ENCODE measurements at regions not wholly inside any gene's neighbourhood (a gene's known extent, or its start where the extent isn't known, plus 50 kb on each side); places are given as distances from the start of the nearest gene placed in this dataset.
"Not testable (repeated sequence)": the region's sequence is repeated elsewhere in the genome, so short reads cannot be mapped to it uniquely, and the experiment has no call there.

DNA sequence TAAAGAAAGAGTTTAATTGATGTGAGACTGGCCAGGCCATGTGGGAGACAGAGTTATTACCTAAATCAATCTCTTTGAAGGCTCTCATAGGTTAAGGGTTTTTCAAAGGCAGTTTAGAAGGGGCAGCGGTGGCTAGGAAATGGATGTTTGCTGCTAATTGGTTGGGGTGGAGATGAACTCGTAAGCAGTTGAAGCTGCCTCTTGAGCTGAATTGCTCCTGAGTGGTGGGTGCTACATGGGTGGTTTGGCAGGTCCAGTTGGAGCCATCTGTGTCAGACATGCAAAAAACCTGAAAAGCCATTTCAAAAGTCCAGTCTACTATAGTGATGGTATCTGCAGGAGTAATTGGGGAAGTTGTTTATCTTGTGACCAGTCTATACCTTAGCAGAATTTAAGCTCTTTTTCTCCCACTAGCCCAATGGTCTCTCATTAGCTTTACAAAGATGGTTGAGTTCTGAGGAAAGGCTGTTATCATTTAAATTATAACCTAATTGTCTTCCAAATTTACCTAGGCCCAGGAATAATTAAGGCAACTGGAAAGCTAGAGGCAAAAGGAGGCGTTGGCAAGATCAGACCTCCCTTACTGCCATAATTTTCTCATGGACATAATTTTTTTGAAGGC is 762.4 kb upstream of the FRG1 start:
- DNase-seq (ENCODE audit: low spot score): no peak

DNA sequence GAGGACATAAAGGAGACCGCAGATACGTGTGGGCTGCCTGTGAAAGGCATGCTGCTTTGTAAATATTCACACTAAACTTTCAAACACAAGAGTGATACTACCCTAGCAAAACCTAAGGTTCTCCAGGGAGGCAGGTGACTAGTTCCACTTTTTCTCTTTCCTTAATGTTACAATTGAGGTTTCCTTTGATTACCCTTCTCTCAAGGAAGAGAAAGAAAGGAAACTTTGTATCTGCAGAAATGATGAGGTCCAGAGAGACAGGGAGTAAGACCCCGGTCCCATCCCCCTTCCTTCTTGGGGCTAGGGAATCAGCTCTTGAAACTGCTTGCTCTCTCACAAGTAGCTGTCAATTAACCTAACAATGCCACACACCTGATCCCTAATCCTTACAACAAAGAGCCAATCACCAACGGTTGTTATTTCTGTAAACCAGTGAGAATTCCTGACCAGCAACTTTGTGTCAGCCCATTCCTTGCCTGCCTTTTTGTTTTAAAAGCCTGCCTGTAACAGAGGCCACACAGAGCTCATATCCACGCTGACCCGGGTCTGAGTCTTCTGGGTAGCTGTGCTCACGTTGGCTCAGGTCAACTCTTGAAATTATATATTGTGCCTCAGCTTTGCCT is 754.8 kb upstream of the FRG1 start:
- DNase-seq (ENCODE audit: low spot score): no peak

DNA sequence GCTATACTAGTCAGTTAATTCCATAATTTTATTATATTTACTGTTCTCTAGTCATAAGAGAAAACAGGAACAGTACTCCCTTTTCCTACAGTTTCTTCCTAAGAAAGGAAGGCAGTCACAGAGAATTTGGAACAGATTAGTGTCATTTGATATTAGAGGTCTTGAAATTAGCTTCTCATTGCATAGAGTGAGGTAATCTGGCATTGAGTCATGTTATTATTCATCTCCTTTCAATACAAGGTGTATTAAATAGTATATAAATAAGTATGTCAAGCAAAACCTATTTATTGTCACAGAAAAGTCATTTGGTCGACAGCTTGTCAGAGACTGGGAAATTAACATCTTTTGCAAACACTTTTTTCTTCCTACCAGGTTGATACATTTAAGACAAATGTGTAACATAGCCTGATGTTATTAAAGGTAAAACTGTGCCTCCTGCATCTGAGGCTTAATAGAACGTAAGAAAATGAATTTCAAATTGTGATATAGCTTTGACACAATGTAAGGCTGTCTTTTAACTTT is 753.1 kb upstream of the FRG1 start:
- DNase-seq (ENCODE audit: low spot score): no peak

DNA sequence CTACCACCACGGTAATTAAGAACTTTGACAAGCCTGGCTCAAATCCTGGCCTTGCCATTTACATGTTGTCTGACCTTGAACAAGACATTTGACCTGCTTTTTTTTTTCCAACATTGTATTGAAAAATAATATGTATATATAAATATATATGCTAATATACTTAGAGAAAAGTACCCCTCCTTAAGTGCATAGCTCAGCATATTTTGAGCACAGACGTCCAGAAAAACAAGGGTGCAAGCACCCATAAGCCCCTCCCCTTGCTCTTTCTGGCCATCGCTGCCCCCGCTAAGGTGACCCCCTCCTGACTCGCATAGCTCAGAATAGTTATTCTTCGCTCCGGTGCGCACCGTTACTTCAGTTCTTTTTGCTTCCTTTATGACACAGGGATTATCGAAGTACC is 742.0 kb upstream of the FRG1 start:
- DNase-seq (ENCODE audit: low spot score): no peak

DNA sequence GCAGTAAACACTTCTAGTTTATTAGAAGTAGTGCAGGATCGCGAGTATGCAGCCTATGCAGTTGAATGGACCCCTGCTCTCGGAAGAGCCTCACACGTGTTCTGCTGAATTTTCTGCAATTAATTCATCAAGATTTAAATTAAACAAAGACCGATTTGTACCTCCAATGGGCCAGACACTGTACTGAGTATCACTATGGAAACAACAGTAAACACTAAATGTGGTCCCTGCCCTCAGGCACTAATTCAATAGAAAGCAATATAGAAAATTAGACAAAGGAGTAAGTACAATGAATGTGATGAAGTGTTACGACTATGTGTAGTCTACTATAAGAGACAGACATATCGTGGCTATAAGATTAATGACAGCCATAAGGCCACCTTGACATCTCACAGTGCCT is 740.3 kb upstream of the FRG1 start:
- DNase-seq (ENCODE audit: low spot score): no peak

DNA sequence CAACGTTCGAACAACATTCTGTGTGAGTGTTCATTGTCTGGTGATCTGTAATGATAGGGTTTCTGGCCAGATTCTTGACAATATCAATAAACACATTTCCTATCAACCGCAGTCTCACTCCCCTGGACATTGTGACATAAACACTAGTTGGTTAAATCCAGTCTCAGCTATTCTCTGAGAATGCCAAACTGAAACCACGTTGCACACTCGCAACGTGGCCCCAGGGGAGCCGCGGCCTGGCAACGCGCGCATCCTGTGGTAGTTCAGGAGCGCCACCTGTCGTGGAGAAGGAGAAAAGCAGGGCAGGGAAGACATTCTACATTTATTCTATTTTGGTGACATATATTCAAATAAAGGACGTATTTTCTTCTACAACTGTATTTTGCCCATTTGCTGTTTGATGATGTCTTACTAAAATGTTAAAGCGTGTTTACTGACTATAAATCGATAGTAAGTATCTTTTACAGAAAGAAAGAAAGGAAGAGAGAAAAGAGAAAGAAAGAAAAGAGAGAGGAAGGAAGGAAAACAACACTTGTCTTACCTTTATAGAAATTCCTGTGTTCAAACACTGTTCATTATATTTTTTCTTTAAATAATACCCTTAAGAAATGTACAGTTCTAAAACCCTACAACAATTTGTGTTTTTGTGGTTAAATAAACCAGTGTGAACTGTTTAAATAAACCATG is 738.3 kb upstream of the FRG1 start:
- no peak for DNase-seq (ENCODE audit: low spot score)

DNA sequence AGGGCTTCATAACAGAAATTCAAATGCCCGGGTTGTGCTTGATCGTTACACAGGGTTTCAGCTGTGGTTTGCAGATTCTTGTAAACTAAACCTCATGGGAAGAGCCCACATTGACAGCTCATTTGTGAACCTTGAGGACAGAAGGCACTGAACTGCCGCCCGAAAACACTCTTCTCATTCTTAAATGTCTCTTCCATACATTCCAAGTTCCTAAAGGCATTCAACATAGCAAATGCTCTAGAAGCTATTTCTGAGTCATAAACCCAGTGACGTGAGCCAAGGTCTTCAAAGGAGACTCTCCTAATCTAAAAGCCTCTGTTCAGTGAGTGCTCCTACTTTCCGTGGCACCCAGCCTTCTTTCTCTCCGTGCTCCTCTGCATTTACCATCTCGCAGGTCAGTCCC is 737.8 kb upstream of the FRG1 start:
- no peak for DNase-seq (ENCODE audit: low spot score)

DNA sequence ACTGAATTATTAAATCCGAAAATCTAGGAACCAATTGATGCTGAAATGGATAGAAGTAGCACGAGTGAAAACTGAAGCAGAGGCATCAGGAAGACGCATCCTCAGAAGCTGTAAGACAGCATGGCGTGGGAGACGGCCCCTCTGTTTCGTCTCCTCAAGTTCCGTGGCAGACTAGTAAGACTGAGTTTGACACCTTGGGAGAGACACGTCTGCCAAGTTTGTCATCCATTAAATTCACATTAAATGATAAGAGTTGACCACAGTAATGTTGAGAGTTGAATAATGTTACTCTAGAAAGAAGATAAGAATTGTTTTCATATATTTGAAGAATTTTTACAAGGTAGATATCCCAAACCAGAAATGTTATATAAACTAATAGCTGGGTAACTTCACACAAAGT is 736.1 kb upstream of the FRG1 start:
- DNase-seq (ENCODE audit: low spot score): no peak

DNA sequence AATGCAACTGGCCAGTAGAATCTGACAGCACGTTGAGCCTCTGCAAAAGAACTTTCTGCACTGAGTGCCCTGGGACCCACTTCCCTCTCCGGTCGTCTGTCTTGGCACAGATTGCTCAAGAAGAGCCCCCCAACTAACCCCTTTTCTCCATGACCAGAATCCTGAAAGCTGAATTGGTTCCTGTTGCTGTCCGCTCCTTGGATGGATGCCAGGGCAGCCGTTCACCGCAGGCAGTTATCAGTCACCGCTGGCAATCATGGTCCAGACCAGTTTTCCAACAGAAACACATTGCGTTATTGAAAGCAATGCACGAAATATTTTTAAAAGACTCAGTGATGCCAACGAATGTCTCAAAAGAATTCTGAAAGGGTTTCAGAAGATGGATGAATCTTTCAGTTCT is 733.7 kb upstream of the FRG1 start:
- no peak for DNase-seq (ENCODE audit: low spot score)

DNA sequence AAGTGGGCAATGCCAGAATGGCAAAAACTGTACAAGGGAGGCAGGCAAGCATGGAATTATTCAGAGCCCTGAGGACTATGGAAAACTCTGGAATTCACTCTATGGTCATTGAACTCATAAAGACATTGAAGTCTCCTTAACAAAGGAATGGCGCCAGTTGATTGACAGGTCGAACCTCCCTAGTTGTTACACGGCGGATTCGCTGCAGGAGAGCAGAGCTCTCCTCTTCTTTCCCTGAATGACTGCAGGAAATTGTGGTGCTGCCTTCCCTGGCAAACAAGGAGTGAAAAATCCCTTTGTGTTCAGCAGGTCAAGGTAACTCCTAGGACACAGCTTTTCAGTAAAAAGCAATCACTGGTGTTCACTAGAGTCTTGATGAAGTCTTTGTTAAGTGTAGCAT is 732.8 kb upstream of the FRG1 start:
- DNase-seq (ENCODE audit: low spot score): no peak

DNA sequence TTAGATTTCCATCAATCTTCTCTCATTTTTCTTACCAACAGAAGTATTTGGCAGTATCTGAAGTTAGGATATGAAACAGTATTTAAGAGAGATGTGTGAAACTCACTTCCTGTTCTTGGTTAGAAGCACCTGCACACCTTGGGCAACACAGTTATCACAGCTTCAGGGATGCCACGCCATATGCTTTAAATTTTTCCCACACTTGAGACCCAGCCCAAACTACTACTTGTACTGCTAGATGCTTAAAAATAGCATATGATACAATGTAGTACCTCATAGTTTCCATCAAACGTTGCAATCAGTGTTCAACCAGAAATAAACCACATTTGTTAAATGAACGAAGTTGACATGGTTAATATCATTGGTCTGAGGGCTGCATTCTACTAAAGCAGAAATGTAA is 725.1 kb upstream of the FRG1 start:
- DNase-seq (ENCODE audit: low spot score): no peak

DNA sequence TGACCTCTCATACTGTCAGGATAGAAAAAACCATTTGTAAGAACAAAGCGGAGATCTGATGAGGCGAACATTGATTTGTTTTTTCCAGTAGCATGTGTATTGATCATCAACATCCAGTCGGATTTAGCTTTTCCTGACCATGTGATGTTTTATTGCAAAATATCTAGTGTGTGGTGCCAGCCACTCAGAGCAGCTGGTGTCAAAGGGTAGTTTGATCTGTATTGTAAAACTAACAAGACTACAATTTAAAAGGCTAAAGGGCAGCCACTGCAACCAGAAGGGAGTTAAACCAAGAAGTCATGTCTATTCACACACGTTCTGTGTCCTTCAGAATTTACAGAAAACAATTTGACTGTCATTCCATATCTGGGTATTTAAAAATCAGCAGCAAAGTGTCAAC is 719.0 kb upstream of the FRG1 start:
- DNase-seq (ENCODE audit: low spot score): no peak

DNA sequence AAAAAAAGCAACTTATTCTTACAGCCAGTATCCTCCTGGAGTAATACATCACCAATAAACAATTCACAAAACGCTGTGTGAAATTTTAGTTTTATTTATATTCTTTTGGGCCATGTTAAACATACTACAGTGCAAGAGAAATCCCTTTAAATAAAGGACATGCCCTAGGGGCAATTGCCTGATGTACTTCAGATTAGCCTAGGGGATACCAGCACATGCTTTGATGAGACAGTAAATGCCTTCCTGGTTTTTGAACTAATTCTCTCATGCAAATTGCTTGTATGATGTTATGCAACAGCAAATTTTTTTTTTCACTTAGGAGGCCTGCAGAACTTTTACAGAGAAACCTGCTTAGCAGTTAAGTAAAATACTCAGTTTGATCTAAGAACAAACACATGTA is 711.9 kb upstream of the FRG1 start:
- no peak for DNase-seq (ENCODE audit: low spot score)

DNA sequence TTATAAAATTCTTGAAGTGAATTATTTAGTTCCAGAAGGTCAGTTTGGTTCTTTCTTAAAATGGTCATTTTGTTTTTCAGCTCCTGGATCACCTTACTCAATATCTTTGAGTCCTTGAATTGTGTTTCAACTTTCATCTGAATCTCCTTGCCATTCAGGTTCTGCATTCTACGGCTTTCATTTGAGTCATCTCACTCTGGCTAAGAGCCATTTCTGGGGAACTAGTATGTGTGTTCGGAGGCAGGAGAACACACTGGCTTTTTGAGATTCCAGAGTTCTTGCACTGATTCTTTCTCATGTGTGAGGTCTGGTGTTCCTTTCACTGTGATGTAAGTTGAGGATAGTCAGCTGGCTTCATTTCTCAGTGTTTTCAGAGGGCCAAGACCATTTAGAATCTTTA is 708.4 kb upstream of the FRG1 start:
- no peak for DNase-seq (ENCODE audit: low spot score)

DNA sequence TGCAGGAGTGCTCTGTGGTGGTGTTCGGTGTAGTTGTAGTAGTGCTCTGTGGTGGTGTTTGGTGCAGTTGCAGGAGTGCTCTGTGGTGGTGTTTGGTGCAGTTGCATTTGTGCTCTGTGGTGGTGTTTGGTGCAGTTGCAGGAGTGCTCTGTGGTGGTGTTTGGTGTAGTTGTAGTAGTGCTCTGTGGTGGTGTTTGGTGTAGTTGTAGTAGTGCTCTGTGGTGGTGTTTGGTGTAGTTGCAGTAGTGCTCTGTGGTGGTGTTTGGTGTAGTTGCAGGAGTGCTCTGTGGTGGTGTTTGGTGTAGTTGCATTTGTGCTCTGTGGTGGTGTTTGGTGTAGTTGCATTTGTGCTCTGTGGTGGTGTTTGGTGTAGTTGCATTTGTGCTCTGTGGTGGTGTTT is 706.9 kb upstream of the FRG1 start:
- not testable (repeated sequence) for DNase-seq (ENCODE audit: low spot score)

DNA sequence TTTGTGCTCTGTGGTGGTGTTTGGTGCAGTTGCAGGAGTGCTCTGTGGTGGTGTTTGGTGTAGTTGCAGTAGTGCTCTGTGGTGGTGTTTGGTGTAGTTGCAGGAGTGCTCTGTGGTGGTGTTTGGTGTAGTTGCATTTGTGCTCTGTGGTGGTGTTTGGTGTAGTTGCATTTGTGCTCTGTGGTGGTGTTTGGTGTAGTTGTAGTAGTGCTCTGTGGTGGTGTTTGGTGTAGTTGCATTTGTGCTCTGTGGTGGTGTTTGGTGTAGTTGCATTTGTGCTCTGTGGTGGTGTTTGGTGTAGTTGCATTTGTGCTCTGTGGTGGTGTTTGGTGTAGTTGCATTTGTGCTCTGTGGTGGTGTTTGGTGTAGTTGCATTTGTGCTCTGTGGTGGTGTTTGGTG is 705.7 kb upstream of the FRG1 start:
- not testable (repeated sequence) for DNase-seq (ENCODE audit: low spot score)

DNA sequence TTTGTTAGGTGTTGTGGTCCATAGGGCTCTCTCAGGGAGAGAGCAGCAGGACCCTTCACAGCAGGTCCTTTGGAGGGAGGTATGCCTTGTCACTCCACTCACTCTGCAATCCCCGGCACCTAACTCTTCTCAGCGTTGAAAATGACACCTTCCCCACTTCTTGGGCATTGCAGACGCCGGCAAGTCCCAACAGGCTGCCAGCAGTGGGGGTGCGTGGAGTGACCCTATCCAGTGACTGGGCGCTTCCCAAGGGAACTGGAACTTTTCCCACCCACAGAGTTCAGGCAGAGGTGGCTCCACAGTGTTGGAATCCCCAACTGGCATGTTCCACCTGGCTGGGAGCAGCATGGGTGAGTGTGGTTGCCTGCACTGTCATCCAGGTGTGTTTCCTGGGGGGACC is 705.1 kb upstream of the FRG1 start:
- DNase-seq (ENCODE audit: low spot score): no peak

DNA sequence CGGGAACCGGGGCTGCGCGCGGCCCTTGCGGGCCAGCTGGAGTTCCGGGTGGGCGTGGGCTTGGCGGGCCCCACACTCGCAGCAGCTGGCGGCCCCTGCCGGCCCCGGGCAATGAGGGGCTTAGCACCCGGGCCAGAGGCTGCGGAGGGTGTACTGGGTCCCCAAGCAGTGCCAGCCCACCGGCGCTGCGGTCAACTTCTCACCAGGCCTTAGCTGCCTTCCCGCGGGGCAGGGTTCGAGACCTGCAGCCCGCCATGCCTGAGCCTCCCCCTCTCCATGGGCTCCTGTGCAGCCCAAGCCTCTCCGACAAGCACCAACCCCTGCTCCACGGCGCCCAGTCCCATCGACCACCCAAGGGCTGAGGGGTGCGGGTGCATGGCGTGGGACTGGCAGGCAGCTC is 704.4 kb upstream of the FRG1 start:
- not testable (repeated sequence) for DNase-seq (ENCODE audit: low spot score)

DNA sequence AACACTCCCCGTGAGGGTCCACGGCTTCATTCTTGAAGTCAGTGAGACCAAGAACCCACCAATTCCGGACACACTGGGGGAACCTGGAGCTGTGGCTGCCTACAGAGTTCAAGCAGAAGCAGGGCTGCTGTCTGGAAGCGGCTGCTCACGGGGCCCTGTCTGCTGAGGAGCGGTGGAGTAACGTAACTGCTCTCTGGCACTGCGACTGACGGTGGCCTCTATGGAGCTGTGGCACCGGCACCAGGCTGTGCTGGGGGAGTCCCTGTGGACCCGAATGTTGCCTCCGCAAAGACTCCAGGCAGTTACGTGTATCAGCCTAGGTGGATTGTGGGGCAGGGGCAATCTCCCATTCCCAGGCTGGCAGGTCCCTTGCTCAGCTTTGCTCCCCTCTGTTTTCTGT is 703.3 kb upstream of the FRG1 start:
- DNase-seq (ENCODE audit: low spot score): no peak

DNA sequence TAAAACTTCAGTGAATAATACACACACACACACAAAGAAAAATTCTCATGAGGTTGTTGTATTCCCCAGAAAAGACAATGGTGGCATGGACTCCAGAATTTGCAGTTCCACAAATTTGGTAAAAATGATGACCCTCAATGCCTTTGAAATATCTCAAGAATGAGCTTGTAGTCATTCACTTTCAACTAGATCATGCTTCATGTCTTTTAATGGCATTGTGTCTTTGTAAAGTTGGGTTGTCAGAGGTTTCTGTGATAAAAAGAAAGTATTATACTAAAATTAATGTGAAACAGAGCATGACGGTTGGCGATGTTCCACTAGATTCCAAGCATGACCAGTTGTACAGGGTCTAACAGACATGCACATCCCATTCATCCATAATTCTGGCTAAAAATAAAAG is 685.0 kb upstream of the FRG1 start:
- no peak for DNase-seq (ENCODE audit: low spot score)

DNA sequence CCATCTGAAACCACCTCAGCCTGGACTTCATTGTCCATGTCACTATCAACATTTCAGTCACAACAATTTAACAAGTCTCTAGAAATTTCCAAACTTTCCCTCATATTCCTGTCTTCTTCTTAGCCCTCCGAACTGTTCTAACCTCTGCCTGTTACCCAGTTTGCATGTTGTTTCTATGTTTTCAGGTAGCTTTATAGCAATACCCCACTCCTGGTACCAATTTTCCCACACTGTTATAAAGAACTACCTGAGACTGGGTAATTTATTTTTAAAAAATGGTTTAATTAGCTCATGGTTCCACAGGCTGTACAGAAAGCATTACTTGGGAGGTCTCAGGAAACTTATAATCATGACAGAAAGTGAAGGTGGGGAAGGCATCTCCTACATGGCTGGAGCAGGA is 679.2 kb upstream of the FRG1 start:
- no peak for DNase-seq (ENCODE audit: low spot score)

DNA sequence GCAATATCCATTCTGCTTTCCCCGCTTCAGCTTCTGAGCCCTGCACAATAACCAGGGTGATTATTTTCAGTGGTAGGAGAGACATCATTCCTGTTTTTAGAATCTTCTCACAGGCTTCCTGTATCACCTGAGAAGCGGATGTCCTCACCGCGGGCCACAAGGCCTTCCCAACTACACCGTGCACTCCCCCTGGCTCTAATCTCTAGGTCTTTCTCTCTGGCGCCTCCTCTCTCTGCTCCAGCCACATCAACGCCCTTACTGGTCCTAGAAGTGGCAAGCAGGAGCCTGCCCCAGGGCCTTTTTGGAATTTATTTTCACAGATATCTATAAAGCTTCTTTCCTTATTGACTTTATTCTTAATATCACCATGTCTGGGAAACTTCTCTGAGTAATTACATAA is 675.2 kb upstream of the FRG1 start:
- DNase-seq (ENCODE audit: low spot score): no peak

DNA sequence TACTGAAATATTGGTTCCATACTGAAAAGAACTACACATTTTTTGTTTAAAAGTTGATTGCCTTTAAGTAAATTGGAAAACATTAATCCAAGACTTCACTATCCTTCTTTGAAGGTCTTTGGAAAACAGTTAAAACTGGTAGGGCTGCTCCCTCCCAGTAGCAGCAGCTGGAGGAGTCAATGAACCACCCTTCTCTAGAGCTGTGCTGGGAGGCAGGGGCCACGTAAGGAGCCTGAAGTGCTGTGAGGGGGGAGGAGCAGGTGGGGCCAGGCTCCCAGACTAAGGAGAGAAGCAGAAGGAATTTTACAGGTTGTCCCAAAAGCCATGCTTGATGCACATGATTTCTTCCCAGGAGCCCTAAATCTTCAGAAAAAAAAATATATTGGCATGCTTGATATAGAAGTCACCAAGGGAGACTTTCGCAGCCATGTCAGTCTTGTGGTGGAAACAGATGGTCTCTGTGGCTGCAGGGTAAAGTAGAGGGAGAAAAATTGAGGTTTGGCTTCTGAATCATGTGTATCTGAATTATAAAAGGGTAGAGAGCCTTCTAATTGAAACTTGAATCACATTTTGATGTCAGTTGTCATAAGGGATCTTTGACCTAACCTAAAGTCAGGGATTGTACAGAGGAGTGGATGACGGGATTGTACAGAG is 673.2 kb upstream of the FRG1 start:
- DNase-seq (ENCODE audit: low spot score): no peak

Measured in HuH-7.5 (cell line).